Activated CD4-positive, alpha-beta T cell treated with anti-CD3 and anti-CD28 coated beads, Interleukin-2, amount 10 ng/mL, durations not matched to agents 24 days and 14 days (primary cell): ENCODE measurements at regions not wholly inside any gene's neighbourhood (a gene's known extent, or its start where the extent isn't known, plus 50 kb on each side); places are given as distances from the start of the nearest gene placed in this dataset.

Source experiments
- DNase-seq: peaks from one replicate; pipeline ENCODE4 v3.0.0; 2022
- H3K27ac Mint-ChIP-seq: one replicate; pipeline ENCODE4 v1.8.0; 2022; ENCODE audit warnings: mild to moderate bottlenecking, mixed read lengths
- H3K27me3 Mint-ChIP-seq: one replicate; pipeline ENCODE4 v1.8.0; 2022; ENCODE audit warnings: mixed read lengths
- H3K36me3 Mint-ChIP-seq: one replicate; pipeline ENCODE4 v1.8.0; 2022; ENCODE audit warnings: low read depth, mild to moderate bottlenecking, mixed read lengths
- H3K4me1 Mint-ChIP-seq: one replicate; pipeline ENCODE4 v1.8.0; 2021; ENCODE audit warnings: mixed read lengths
- H3K4me3 Mint-ChIP-seq: one replicate; pipeline ENCODE4 v1.8.0; 2022; ENCODE audit warnings: mild to moderate bottlenecking, moderate library complexity, mixed read lengths
- H3K9me3 Mint-ChIP-seq: one replicate; pipeline ENCODE4 v1.8.0; 2021; ENCODE audit warnings: mixed read lengths
- intact Hi-C: fragments of 100-400 bp; cut with micrococcal nuclease; formaldehyde crosslinking; loops from one replicate; pipeline ENCODE4 v1.15.1; 2023

DNA sequence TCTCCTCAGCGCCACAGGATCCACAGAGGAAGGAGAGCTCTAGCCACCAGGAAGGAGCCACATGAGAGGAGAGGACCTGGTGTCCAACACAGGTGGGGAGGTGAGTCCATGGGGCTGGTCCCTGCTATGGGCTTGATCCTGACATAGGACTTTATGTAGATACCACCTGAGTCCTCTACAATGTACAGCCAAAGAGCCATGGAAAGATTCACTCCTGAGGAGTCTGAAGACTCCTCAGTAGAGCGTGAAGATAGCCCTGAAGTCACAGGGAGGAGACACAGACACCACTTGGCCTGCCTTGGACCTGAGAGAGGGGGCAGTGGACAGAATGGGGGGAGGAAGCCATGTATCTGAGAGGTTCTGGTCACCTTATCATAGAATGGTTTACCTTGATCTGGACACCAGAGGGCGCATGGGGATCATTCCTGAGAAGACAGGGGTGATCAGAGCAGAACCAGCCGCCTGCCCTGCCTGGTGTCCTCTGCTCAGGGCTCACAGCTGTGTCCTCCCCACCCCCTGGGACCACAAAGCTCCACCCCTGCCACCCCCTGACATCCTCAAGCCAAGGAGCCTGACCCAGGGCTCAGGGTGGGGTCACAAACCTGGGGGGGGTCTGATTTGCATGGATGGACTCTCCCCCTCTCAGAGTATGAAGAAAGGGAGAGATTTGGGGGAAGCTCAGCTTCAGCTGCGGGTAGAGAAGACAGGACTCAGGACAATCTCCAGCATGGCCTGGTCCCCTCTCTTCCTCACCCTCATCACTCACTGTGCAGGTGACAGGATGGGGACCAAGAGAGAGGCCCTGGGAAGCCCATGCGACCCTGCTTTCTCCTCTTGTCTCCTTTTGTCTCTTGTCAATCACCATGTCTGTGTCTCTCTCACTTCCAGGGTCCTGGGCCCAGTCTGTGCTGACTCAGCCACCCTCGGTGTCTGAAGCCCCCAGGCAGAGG is 77.0 kb downstream of the ZNF280B start:
- no peak overlapping the region for H3K27ac Mint-ChIP-seq
- H3K4me1 Mint-ChIP-seq, result no peaks in the 10 kb centered on the region
- no peaks in the 10 kb centered on the region for H3K9me3 Mint-ChIP-seq
- H3K4me3 Mint-ChIP-seq, result no peak overlapping the region
- DNase-seq, result peak; percentile 87
- H3K36me3 Mint-ChIP-seq, result no peaks in the 10 kb centered on the region
- H3K27me3 Mint-ChIP-seq, result peaks cover 28% of the 10 kb centered on the region
- intact Hi-C loops, result no loop called here

- intact Hi-C loops, result no loop called here
- Mint-ChIP-seq H3K4me1 (no peaks in the 10 kb centered on the region), H3K9me3 (no peaks in the 10 kb centered on the region), H3K4me3 (no peak overlapping the region), H3K27ac (no peak overlapping the region), H3K27me3 (peaks cover 34% of the 10 kb centered on the region), H3K36me3 (no peaks in the 10 kb centered on the region)
- DNase-seq, result no peak
These were observed 76.1 kb downstream of the ZNF280B start for GRCh38 chr22:22432479-22432878.

DNA sequence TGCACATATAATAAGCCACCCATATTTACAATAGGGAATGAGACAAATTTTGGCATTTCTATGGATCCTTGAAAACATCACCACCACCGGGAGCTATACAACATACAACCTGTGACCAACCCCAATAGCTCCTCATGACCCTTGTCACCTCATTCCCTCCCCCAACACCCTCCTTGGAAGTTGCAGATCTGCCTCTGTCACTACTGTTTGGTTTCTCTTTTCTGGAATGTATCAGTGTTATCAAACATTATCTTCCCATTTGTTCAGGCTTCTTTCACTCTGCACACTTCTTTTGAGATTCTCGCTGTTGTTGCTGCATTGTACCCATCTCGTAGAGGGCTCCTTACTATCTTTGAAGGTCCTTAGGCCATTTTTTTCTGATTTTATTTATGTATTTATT is 75.6 kb downstream of the ZNF280B start:
- H3K4me1 Mint-ChIP-seq, result no peaks in the 10 kb centered on the region
- H3K9me3 Mint-ChIP-seq, result no peaks in the 10 kb centered on the region
- H3K27ac Mint-ChIP-seq, result no peak overlapping the region
- no peak overlapping the region for H3K4me3 Mint-ChIP-seq
- intact Hi-C loops, result no loop called here
- H3K36me3 Mint-ChIP-seq, result no peaks in the 10 kb centered on the region
- no peak for DNase-seq
- H3K27me3 Mint-ChIP-seq, result peaks cover 35% of the 10 kb centered on the region

GRCh38 chr22:22433770-22434169 is 74.8 kb downstream of the ZNF280B start:
- H3K9me3 Mint-ChIP-seq, result no peaks in the 10 kb centered on the region
- no peaks in the 10 kb centered on the region for H3K4me1 Mint-ChIP-seq
- intact Hi-C loops, result no loop called here
- DNase-seq, result no peak
- H3K27me3 Mint-ChIP-seq, result peaks cover 33% of the 10 kb centered on the region
- no peak overlapping the region for H3K27ac Mint-ChIP-seq
- H3K36me3 Mint-ChIP-seq, result no peaks in the 10 kb centered on the region
- no peak overlapping the region for H3K4me3 Mint-ChIP-seq
